ENCODE measurements at regions not wholly inside any gene's neighbourhood (a gene's known extent, or its start where the extent isn't known, plus 50 kb on each side); places are given as distances from the start of the nearest gene placed in this dataset.

- no peak for TF ChIP-seq POLR2AphosphoS5 (IDR thresholded peaks at IDR 0.05; ENCODE audit: insufficient read depth, low read depth, low read length)
- no peak for TF ChIP-seq CTCF (IDR thresholded peaks at IDR 0.05; ENCODE audit: extremely low read depth in 1 of 2, insufficient read depth in 1 of 2, low read depth in 1 of 2, low read length in 2 of 2)
- no peak for TF ChIP-seq POLR2A (IDR thresholded peaks at IDR 0.05; ENCODE audit: low read depth, low read length)
- TF ChIP-seq FOS (IDR thresholded peaks at IDR 0.05; ENCODE audit: borderline replicate concordance, insufficient read depth, low read length): no peak
- no peak for TF ChIP-seq EZH2 (IDR thresholded peaks at IDR 0.05; ENCODE audit: borderline replicate concordance, low read depth, low read length, severe bottlenecking)
Measured at GRCh38 chr4:122536001-122536400, 79.5 kb upstream of the IL2 start.
